Hepatocyte (in vitro differentiated cells): ENCODE measurements at regions not wholly inside any gene's neighbourhood (a gene's known extent, or its start where the extent isn't known, plus 50 kb on each side); places are given as distances from the start of the nearest gene placed in this dataset.
"Not testable (repeated sequence)": the region's sequence is repeated elsewhere in the genome, so short reads cannot be mapped to it uniquely, and the experiment has no call there.

Experiments
- DNase-seq: peaks from one replicate; pipeline ENCODE4 v3.0.0-alpha.2; 2016; ENCODE audit warnings: low spot score
- H2AFZ ChIP-seq: fragments of 200-600 bp; sonication (generic); 2 replicates; pipeline ENCODE4 v1.6.0; 2016; ENCODE audit warnings: antibody characterized with exemption, mild to moderate bottlenecking
- H3K27ac ChIP-seq: fragments of 200-600 bp; sonication (generic); 2 replicates; pipeline ENCODE4 v1.5.1; 2016; ENCODE audit warnings: mild to moderate bottlenecking
- H3K27me3 ChIP-seq: fragments of 200-600 bp; sonication (generic); 2 replicates; pipeline ENCODE4 v1.6.1; 2016
- H3K36me3 ChIP-seq: fragments of 200-600 bp; sonication (generic); replicated peaks from 2 replicates; pipeline ENCODE4 v1.5.1; 2016; ENCODE audit warnings: low read depth; ENCODE audit not compliant: insufficient read depth
- H3K4me1 ChIP-seq: fragments of 200-600 bp; sonication (generic); 2 replicates; pipeline ENCODE4 v1.5.1; 2016; ENCODE audit warnings: mild to moderate bottlenecking, moderate library complexity; ENCODE audit not compliant: insufficient read depth
- H3K4me2 ChIP-seq: fragments of 200-600 bp; sonication (generic); 2 replicates; pipeline ENCODE4 v1.6.0; 2016
- H3K4me3 ChIP-seq: fragments of 200-600 bp; sonication (generic); 2 replicates; pipeline ENCODE4 v1.5.1; 2016; ENCODE audit warnings: mild to moderate bottlenecking
- H3K79me2 ChIP-seq: fragments of 200-600 bp; sonication (generic); 2 replicates; pipeline ENCODE4 v1.6.0; 2017; ENCODE audit warnings: mild to moderate bottlenecking
- H3K9me2 ChIP-seq: fragments of 200-600 bp; sonication (generic); replicated peaks from 2 replicates; pipeline ENCODE4 v1.6.0; 2017; ENCODE audit warnings: mild to moderate bottlenecking; ENCODE audit not compliant: insufficient read depth
- H3K9me3 ChIP-seq: fragments of 200-600 bp; sonication (generic); 2 replicates; pipeline ENCODE4 v1.5.1; 2016; ENCODE audit warnings: low read depth, mild to moderate bottlenecking
- H4K20me1 ChIP-seq: fragments of 200-600 bp; sonication (generic); 2 replicates; pipeline ENCODE4 v1.6.0; 2016; ENCODE audit warnings: mild to moderate bottlenecking; ENCODE audit not compliant: insufficient read depth, poor library complexity, severe bottlenecking
- EZH2 ChIP-seq: fragments of 200-600 bp; sonication (generic); IDR thresholded peaks from 2 replicates; pipeline ENCODE4 v1.6.1; 2016; ENCODE audit warnings: antibody characterized with exemption, mild to moderate bottlenecking, borderline replicate concordance
- EZH2phosphoT487 ChIP-seq: fragments of 200-600 bp; sonication (generic); IDR thresholded peaks from one replicate; pipeline ENCODE4 v1.6.1; 2018; ENCODE audit warnings: antibody characterized with exemption, mild to moderate bottlenecking, low read depth, moderate library complexity; ENCODE audit not compliant: unreplicated experiment, severe bottlenecking
- WGBS: methylation state at CpG from one replicate; pipeline ENCODE4 v1.1.6; 2016; ENCODE audit warnings: low lambda C conversion rate; ENCODE audit errors: missing lambda C conversion rate; 5-methylcytosine and 5-hydroxymethylcytosine counted together
- TF ChIP-seq, protein P1 (sequence below): fragments of 200-600 bp; sonication (generic); IDR thresholded peaks from 2 replicates; pipeline ENCODE4 v1.5.1; 2016; ENCODE audit warnings: antibody characterized with exemption, mild to moderate bottlenecking; ENCODE audit not compliant: poor library complexity

DNA sequence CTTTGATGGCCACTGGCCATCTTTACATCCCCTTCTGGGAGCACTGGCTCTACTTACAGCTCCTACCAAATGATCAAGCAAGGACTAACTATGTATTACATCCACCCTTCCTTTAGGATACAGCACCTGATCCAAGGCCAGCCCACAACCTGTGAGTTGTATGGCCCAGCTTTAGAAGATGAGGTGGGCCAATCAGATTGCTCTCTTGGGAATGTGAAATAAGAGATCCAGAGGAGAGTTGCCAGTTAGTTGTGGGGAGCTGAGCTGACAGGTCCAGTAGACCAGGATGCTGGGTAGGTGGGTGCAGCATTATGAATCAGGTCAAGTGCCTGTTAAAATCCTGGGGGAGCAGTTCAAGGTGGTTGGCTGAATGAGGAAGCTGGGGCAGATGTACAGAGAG is 111.5 kb downstream of the GNL3L start:
- Histone ChIP-seq H3K4me3 (no peak overlapping the region), H3K36me3 (no peaks in the 10 kb centered on the region), H4K20me1 (no peaks in the 10 kb centered on the region), H3K79me2 (no peaks in the 10 kb centered on the region), H3K9me3 (no peaks in the 10 kb centered on the region), H3K4me1 (peaks cover 7% of the 10 kb centered on the region), H3K4me2 (no peak overlapping the region), H3K9me2 (no peaks in the 10 kb centered on the region), H3K27me3 (no peaks in the 10 kb centered on the region), H2AFZ (no peak overlapping the region), H3K27ac (no peak overlapping the region)
- no peak for DNase-seq
- TF ChIP-seq, protein P1, sequence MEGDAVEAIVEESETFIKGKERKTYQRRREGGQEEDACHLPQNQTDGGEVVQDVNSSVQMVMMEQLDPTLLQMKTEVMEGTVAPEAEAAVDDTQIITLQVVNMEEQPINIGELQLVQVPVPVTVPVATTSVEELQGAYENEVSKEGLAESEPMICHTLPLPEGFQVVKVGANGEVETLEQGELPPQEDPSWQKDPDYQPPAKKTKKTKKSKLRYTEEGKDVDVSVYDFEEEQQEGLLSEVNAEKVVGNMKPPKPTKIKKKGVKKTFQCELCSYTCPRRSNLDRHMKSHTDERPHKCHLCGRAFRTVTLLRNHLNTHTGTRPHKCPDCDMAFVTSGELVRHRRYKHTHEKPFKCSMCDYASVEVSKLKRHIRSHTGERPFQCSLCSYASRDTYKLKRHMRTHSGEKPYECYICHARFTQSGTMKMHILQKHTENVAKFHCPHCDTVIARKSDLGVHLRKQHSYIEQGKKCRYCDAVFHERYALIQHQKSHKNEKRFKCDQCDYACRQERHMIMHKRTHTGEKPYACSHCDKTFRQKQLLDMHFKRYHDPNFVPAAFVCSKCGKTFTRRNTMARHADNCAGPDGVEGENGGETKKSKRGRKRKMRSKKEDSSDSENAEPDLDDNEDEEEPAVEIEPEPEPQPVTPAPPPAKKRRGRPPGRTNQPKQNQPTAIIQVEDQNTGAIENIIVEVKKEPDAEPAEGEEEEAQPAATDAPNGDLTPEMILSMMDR, result no peak
- TF ChIP-seq EZH2phosphoT487 (no peak), EZH2 (no peak)

DNA sequence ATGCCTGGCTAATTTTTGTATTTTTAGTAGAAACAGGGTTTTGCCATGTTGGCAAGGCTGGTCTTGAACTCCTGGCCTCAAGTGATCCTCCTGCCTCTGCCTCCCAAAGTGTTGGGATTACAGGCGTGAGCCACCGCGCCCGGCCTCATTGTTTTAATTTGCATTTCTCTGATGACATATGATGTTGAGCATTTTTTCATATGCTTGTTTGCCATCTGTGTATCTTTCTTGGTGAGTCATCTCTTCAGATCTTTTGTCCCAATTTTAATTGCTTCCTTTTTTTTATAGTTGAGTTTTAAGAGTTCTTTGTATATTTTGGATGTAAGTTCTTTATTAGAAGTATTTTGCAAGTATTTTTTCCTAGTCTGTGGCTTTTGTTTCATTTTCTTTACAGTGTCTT is 117.6 kb downstream of the GNL3L start:
- H3K27ac ChIP-seq, H3K4me1 ChIP-seq, H2AFZ ChIP-seq, H3K27me3 ChIP-seq, H4K20me1 ChIP-seq, H3K79me2 ChIP-seq, H3K9me2 ChIP-seq, H3K4me3 ChIP-seq, DNase-seq, H3K4me2 ChIP-seq, H3K9me3 ChIP-seq, H3K36me3 ChIP-seq: not testable (repeated sequence)
- whole genome bisulfite sequencing, result 94% methylated on average over 4 of the region's 4 CpGs

DNA sequence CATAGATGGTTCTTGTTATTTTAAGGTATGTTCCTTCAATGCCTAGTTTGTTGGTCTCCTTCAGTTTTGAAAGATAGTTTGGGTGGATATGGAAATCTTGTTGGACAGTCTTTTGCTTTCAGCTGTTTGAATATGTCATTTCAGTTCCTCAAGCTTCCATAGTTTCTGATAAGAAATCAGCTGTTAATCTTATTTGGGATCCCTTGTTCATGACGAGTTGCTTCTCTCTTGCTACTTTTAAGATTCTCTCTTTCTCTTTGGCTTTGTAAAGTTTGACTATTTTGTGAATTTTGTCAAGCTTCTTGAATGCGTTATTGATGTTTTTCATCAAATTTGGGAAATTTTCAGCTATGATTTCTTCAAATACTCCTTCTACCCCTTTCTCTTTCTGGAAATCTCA is 129.5 kb downstream of the GNL3L start:
- Histone ChIP-seq H3K27me3 (no peaks in the 10 kb centered on the region), H3K27ac (no peak overlapping the region), H3K4me1 (no peaks in the 10 kb centered on the region), H3K4me2 (no peak overlapping the region), H3K9me2 (no peaks in the 10 kb centered on the region), H3K36me3 (no peaks in the 10 kb centered on the region), H4K20me1 (no peaks in the 10 kb centered on the region), H3K79me2 (no peaks in the 10 kb centered on the region), H3K9me3 (peaks cover 4% of the 10 kb centered on the region), H3K4me3 (no peak overlapping the region), H2AFZ (no peak overlapping the region)
- TF ChIP-seq EZH2phosphoT487 (no peak), EZH2 (no peak)
- TF ChIP-seq, protein P1, result no peak
- WGBS, result 60% methylated on average over 2 of the region's 2 CpGs
- DNase-seq, result no peak

DNA sequence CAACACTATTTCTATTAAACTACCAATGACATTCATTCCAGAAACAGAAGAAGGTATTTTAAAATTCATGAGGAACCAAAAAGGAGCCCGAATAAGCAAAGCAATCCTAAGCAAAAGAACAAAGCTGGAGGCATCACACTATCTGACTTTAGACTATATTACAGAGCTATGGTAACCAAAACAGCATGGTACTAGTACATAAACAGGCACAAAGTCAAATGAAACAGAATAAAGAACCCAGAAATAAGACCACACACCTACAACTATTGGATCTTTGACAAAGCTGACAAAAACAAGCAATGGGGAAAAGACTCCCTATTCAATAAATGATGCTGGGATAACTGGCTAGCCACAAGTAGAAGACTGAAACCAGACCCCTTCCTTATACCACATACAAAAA is 122.3 kb downstream of the ITIH6 start:
- no peak for TF ChIP-seq EZH2phosphoT487
- TF ChIP-seq EZH2, result no peak
- TF ChIP-seq, protein P1, result no peak
- Histone ChIP-seq H3K27ac (no peak overlapping the region), H3K4me2 (no peak overlapping the region), H3K36me3 (no peaks in the 10 kb centered on the region), H3K79me2 (no peaks in the 10 kb centered on the region), H2AFZ (no peak overlapping the region), H4K20me1 (no peaks in the 10 kb centered on the region), H3K4me3 (no peak overlapping the region), H3K27me3 (no peaks in the 10 kb centered on the region), H3K9me3 (peaks cover 7% of the 10 kb centered on the region), H3K9me2 (no peaks in the 10 kb centered on the region), H3K4me1 (no peaks in the 10 kb centered on the region)
- WGBS, result 47% methylated on average over 1 of the region's 1 CpG
- DNase-seq, result no peak
